ENCODE measurements at regions not wholly inside any gene's neighbourhood (a gene's known extent, or its start where the extent isn't known, plus 50 kb on each side); places are given as distances from the start of the nearest gene placed in this dataset.

- TF ChIP-seq CTCF (IDR thresholded peaks at IDR 0.05) (no peak), POLR2A (IDR thresholded peaks at IDR 0.05) (no peak), POLR2AphosphoS5 (IDR thresholded peaks at IDR 0.05) (no peak)
These were observed 157.7 kb upstream of the B3GAT2 start for GRCh38 chr6:71114544-71114943.

Data from prostate gland (tissue), 2 donors.